Neural progenitor cell (in vitro differentiated cells): ENCODE measurements at regions not wholly inside any gene's neighbourhood (a gene's known extent, or its start where the extent isn't known, plus 50 kb on each side); places are given as distances from the start of the nearest gene placed in this dataset.

ENCODE experiments used
- DNase-seq: peaks from one replicate; pipeline ENCODE4 v3.0.0-alpha.2; 2016; ENCODE audit warnings: low spot score
- H2AFZ ChIP-seq: fragments of 200-600 bp; sonication (generic); replicated peaks from 2 replicates; pipeline ENCODE4 v1.6.1; 2016; ENCODE audit warnings: antibody characterized with exemption
- H3F3A ChIP-seq: fragments of 200-600 bp; sonication (generic); 2 replicates; pipeline ENCODE4 v1.6.1; 2016; ENCODE audit warnings: antibody characterized with exemption, low read depth
- H3K27ac ChIP-seq: fragments of 200-600 bp; sonication (generic); 2 replicates; pipeline ENCODE4 v1.5.1; 2016; ENCODE audit warnings: mild to moderate bottlenecking
- H3K27me3 ChIP-seq: fragments of 200-600 bp; sonication (generic); 2 replicates; pipeline ENCODE4 v1.6.1; 2016; ENCODE audit warnings: mild to moderate bottlenecking, moderate library complexity
- H3K36me3 ChIP-seq: fragments of 200-600 bp; sonication (generic); 2 replicates; pipeline ENCODE4 v1.5.1; 2016
- H3K4me1 ChIP-seq: fragments of 200-600 bp; sonication (generic); 2 replicates; pipeline ENCODE4 v1.6.1; 2016; ENCODE audit warnings: mixed run types
- H3K4me2 ChIP-seq: fragments of 200-600 bp; sonication (generic); 2 replicates; pipeline ENCODE4 v1.6.1; 2016
- H3K4me3 ChIP-seq: fragments of 200-600 bp; sonication (generic); 2 replicates; pipeline ENCODE4 v1.5.1; 2016
- H3K79me2 ChIP-seq: fragments of 200-600 bp; sonication (generic); 2 replicates; pipeline ENCODE4 v1.6.1; 2016; ENCODE audit warnings: low read depth
- H3K9ac ChIP-seq: fragments of 200-600 bp; sonication (generic); 2 replicates; pipeline ENCODE4 v1.6.1; 2016
- H3K9me3 ChIP-seq: fragments of 200-600 bp; sonication (generic); 2 replicates; pipeline ENCODE4 v1.5.1; 2016; ENCODE audit warnings: low read depth
- H4K20me1 ChIP-seq: fragments of 200-600 bp; sonication (generic); 2 replicates; pipeline ENCODE4 v1.6.1; 2016; ENCODE audit warnings: low read depth
- H3K27ac Mint-ChIP-seq: 3 replicates; pipeline ENCODE4 v1.8.0; 2021; ENCODE audit warnings: mixed read lengths
- H3K27me3 Mint-ChIP-seq: 2 replicates; pipeline ENCODE4 v1.8.0; 2022; ENCODE audit warnings: low read depth, mild to moderate bottlenecking, inconsistent platforms, moderate library complexity, mixed read lengths; ENCODE audit not compliant: insufficient read depth
- H3K36me3 Mint-ChIP-seq: 3 replicates; pipeline ENCODE4 v1.8.0; 2021; ENCODE audit warnings: mixed read lengths
- H3K4me1 Mint-ChIP-seq: 3 replicates; pipeline ENCODE4 v1.8.0; 2021; ENCODE audit warnings: mixed read lengths
- H3K4me3 Mint-ChIP-seq: 3 replicates; pipeline ENCODE4 v1.8.0; 2021; ENCODE audit warnings: mild to moderate bottlenecking, moderate library complexity, mixed read lengths
- H3K9me3 Mint-ChIP-seq: 3 replicates; pipeline ENCODE4 v1.8.0; 2020; ENCODE audit warnings: mixed read lengths
- EZH2 ChIP-seq: fragments of 200-600 bp; sonication (generic); IDR thresholded peaks from 2 replicates; pipeline ENCODE4 v1.6.1; 2017; ENCODE audit warnings: antibody characterized with exemption, mild to moderate bottlenecking, moderate library complexity
- EZH2phosphoT487 ChIP-seq: fragments of 200-600 bp; sonication (generic); IDR thresholded peaks from 2 replicates; pipeline ENCODE4 v1.6.1; 2017; ENCODE audit warnings: antibody characterized with exemption
- TF ChIP-seq, protein P1 (sequence below): fragments of 200-600 bp; sonication (generic); IDR thresholded peaks from 2 replicates; pipeline ENCODE4 v1.5.1; 2017; ENCODE audit warnings: antibody characterized with exemption, mild to moderate bottlenecking

DNA sequence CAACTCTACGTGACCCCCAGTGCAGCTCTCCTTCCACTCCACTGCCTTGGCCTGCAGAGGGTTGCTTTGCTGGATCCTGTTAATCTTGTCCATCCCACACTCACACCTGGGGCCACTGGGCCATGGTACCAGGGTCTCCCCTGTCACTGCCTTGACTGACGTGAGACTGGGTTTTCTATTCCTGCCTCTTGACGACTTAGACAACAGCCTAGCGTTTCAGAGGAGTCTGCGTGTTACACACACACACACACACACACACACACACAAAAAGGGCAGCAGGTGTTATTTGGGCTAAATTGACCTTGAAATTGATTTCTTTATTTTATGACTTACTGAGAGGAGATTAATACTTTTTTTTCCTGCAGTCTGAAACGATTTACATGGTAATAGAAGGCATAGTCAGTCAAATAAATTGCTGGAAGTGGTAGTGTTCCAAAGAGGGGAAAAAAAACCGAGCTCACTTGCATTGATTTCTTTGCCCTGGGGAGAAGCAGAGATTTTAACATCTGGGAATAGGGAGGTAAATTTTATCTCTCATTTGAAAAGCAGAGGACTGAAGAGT is 492.3 kb upstream of the EEF2KMT start:
- no peaks in the 10 kb centered on the region for H3F3A ChIP-seq
- H3K27ac Mint-ChIP-seq = no peak overlapping the region
- no peaks in the 10 kb centered on the region for H4K20me1 ChIP-seq
- H3K4me1 Mint-ChIP-seq = no peaks in the 10 kb centered on the region
- no peak for DNase-seq
- no peak for TF ChIP-seq EZH2
- TF ChIP-seq EZH2phosphoT487 = no peak
- TF ChIP-seq, protein P1, sequence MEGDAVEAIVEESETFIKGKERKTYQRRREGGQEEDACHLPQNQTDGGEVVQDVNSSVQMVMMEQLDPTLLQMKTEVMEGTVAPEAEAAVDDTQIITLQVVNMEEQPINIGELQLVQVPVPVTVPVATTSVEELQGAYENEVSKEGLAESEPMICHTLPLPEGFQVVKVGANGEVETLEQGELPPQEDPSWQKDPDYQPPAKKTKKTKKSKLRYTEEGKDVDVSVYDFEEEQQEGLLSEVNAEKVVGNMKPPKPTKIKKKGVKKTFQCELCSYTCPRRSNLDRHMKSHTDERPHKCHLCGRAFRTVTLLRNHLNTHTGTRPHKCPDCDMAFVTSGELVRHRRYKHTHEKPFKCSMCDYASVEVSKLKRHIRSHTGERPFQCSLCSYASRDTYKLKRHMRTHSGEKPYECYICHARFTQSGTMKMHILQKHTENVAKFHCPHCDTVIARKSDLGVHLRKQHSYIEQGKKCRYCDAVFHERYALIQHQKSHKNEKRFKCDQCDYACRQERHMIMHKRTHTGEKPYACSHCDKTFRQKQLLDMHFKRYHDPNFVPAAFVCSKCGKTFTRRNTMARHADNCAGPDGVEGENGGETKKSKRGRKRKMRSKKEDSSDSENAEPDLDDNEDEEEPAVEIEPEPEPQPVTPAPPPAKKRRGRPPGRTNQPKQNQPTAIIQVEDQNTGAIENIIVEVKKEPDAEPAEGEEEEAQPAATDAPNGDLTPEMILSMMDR = no peak
- H3K9me3 Mint-ChIP-seq = no peaks in the 10 kb centered on the region
- no peak overlapping the region for H3K9ac ChIP-seq
- no peaks in the 10 kb centered on the region for H3K36me3 ChIP-seq
- no peaks in the 10 kb centered on the region for H3K9me3 ChIP-seq
- H3K4me3 ChIP-seq = no peak overlapping the region
- no peak overlapping the region for H3K27ac ChIP-seq
- H2AFZ ChIP-seq = no peak overlapping the region
- no peaks in the 10 kb centered on the region for H3K27me3 Mint-ChIP-seq
- H3K4me1 ChIP-seq = no peaks in the 10 kb centered on the region
- H3K4me3 Mint-ChIP-seq = no peak overlapping the region
- no peaks in the 10 kb centered on the region for H3K79me2 ChIP-seq
- no peaks in the 10 kb centered on the region for H3K27me3 ChIP-seq
- no peak overlapping the region for H3K4me2 ChIP-seq
- H3K36me3 Mint-ChIP-seq = no peaks in the 10 kb centered on the region

DNA sequence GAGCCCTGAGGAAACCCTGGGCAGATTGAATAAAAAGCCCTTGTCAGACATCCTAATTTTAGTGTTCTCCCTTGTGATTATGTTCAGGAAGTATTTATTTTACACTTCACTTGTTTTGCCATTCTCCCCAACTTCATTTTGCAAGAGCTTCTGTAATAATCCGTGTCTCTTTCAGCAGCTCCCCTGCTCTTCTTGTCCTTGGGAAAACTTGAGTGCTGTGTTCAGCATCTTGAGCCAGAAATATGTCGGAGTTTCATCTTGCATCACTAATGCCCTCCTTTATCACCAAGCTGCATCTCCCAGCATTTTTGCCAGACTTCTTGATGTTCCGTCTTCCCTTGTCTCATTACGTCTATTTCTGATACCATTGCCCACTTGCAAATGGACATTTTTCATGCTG is 486.5 kb upstream of the EEF2KMT start:
- Histone ChIP-seq H3F3A (no peaks in the 10 kb centered on the region), H2AFZ (no peak overlapping the region), H3K79me2 (no peaks in the 10 kb centered on the region), H3K4me2 (no peak overlapping the region), H3K9me3 (no peaks in the 10 kb centered on the region), H3K4me1 (no peaks in the 10 kb centered on the region), H3K36me3 (no peaks in the 10 kb centered on the region), H4K20me1 (no peaks in the 10 kb centered on the region), H3K9ac (no peak overlapping the region), H3K4me3 (no peak overlapping the region), H3K27ac (no peak overlapping the region), H3K27me3 (no peaks in the 10 kb centered on the region)
- Mint-ChIP-seq H3K27me3 (peaks cover 2% of the 10 kb centered on the region), H3K4me3 (no peak overlapping the region), H3K9me3 (no peaks in the 10 kb centered on the region), H3K27ac (no peak overlapping the region), H3K36me3 (no peaks in the 10 kb centered on the region), H3K4me1 (no peaks in the 10 kb centered on the region)
- TF ChIP-seq, protein P1 = no peak
- TF ChIP-seq EZH2phosphoT487 (no peak), EZH2 (no peak)
- DNase-seq = no peak

DNA sequence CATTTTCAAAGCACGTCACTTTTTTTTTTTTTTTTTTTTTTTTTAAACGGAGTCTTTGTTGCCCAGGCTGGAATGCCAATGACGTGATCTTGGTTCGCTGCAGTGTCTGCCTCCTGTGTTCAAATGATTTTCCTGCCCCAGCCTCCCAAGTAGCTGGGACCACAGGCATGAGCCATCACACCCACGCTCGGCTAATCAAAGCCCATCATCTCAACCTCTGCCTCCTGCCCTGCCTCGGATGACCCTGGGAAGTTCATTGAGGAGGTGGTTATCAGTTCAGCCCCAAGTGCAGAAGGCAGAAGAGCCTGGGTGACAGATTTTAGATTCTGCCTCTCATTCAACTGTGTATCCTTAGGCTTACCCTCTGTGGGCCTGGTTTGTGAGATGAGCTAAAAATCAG is 484.9 kb upstream of the EEF2KMT start:
- Mint-ChIP-seq H3K36me3 (no peaks in the 10 kb centered on the region), H3K27ac (no peak overlapping the region), H3K4me3 (no peak overlapping the region), H3K9me3 (no peaks in the 10 kb centered on the region), H3K27me3 (peaks cover 2% of the 10 kb centered on the region), H3K4me1 (no peaks in the 10 kb centered on the region)
- no peak overlapping the region for H3K9ac ChIP-seq
- H2AFZ ChIP-seq = no peak overlapping the region
- H3K27ac ChIP-seq = no peak overlapping the region
- no peaks in the 10 kb centered on the region for H3K79me2 ChIP-seq
- no peaks in the 10 kb centered on the region for H4K20me1 ChIP-seq
- DNase-seq = no peak
- H3K36me3 ChIP-seq = no peaks in the 10 kb centered on the region
- H3K4me1 ChIP-seq = no peaks in the 10 kb centered on the region
- no peak for TF ChIP-seq EZH2phosphoT487
- no peaks in the 10 kb centered on the region for H3F3A ChIP-seq
- H3K4me3 ChIP-seq = no peak overlapping the region
- H3K9me3 ChIP-seq = no peaks in the 10 kb centered on the region
- H3K27me3 ChIP-seq = no peaks in the 10 kb centered on the region
- no peak overlapping the region for H3K4me2 ChIP-seq

DNA sequence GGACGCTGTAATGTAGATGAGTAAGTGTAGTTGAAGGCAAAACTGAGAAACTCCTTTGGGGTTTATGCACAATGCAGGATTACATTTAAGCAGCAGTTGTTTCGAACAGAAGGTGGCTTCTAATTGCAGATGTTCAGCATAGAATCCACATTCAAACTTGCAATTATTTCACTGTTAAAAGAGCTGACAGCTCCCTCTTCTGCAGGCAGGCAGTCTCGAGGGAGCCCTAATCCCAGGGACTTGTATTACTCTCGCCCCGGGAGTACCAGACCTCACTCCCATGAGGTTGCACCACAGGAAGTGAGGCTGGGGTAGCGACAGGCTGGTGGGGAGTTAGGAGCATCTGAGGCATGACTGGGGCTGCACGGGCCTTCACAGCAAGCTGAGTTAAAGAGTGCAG is 484.3 kb upstream of the EEF2KMT start:
- Histone ChIP-seq H2AFZ (no peak overlapping the region), H3F3A (no peaks in the 10 kb centered on the region), H3K79me2 (no peaks in the 10 kb centered on the region), H3K4me2 (no peak overlapping the region), H4K20me1 (no peaks in the 10 kb centered on the region), H3K9ac (no peak overlapping the region), H3K4me1 (no peaks in the 10 kb centered on the region), H3K27me3 (no peaks in the 10 kb centered on the region), H3K27ac (no peak overlapping the region), H3K9me3 (no peaks in the 10 kb centered on the region), H3K4me3 (no peak overlapping the region), H3K36me3 (no peaks in the 10 kb centered on the region)
- TF ChIP-seq EZH2 (no peak), EZH2phosphoT487 (no peak)
- TF ChIP-seq, protein P1 = no peak
- DNase-seq = no peak
- no peaks in the 10 kb centered on the region for H3K9me3 Mint-ChIP-seq
- peaks cover 2% of the 10 kb centered on the region for H3K27me3 Mint-ChIP-seq
- H3K4me3 Mint-ChIP-seq = no peak overlapping the region
- H3K27ac Mint-ChIP-seq = no peak overlapping the region
- no peaks in the 10 kb centered on the region for H3K36me3 Mint-ChIP-seq
- H3K4me1 Mint-ChIP-seq = no peaks in the 10 kb centered on the region
